GM11168 (cell line): ENCODE measurements at regions not wholly inside any gene's neighbourhood (a gene's known extent, or its start where the extent isn't known, plus 50 kb on each side); places are given as distances from the start of the nearest gene placed in this dataset.

ENCODE experiments used
- in situ Hi-C: fragments of 300-500 bp; cut with MboI; formaldehyde crosslinking; loops from one replicate; pipeline ENCODE4 v1.12.0; 2022; ENCODE audit warnings: low sequenced_read_pairs; ENCODE audit not compliant: unreplicated experiment

DNA sequence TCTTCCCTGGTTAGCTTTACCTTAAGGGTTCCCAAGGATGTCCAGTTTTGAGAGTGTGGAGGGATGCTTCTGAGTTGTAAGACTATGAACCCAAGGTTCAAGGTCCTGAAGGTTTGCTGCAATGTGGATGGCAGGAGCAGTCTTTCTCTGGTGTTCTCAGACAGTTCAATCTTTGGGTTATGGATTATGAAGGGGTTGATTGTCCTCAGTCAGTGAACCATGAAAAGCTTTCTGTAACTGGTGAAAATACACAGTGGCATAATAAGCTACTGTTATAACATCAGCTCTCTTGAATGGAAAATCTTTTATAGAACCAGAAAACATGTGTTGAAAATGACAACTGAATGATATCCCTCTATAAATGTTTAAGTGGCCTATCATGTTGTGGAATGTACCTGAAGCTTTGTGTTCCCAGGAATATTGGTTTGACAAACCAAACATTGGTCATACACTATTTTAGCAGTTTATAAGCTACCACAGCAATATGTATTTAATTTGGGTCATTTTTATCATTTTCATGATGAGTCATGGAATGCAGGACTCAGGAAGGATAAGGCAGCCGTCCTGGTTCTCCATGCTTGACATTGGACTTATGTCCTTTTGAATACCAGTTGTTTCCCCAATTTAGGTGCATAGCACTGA lies 1041.8 kb upstream of the ARRDC3 start:
- in situ Hi-C loops, result no loop called here

DNA sequence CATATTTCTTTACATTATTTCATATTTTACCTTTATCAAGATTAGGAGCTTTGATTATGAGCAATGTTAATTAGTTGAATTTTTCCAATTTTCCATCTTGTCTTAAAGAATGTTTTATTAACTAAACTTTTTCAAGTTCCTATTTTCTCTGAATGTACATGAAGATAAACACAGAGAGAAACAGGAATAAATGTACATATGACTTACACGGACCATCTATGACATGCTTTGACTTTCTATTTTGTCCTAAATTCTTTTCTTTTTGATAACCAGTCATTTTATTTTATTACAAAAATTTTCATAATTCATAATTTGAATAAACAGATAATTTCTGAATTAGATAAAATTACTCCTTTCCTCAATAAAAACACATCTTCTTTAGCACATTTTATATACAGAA lies 1038.8 kb upstream of the ARRDC3 start:
- in situ Hi-C loops, result no loop called here

GRCh38 chr5:92421196-92421595 lies 1038.1 kb upstream of the ARRDC3 start:
- in situ Hi-C loops, result no loop called here

DNA sequence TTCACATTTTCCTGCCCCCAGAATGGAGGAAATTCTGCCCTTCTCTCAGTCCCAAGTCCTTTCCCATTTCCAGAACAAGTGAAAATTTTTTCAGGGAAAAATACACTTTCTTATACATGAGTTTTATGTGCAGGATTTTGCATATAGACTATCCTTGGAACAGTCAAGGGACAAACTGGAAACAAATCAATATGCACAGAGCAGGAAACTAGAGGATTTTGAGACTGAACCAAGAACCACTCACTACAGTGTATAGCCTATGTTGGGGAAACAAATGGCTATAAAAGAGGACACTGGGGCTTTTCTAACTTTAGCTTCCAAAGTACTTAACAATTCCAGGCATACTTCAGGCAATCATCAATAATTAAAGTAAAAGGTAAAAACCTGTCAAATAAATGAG lies 1036.1 kb upstream of the ARRDC3 start:
- in situ Hi-C loops, result no loop called here

DNA sequence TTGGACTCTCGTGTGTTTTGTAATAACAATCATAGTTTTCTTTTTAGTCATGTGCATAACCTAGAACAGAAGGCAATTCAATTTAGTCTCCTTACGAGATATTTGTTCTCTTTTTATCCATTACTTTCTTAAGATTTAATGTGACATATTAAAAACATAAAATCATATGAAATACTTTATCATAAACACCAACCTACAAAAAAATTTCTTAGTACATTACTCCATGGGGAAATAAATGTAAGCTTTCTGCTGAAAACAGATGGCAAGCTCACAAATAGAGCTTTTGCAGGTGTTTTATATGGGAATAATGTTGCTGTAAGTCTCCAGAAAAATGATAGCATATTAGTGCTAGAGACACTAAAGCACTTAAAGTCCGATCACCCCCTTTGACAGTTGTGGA lies 1035.2 kb upstream of the ARRDC3 start:
- in situ Hi-C loops, result no loop called here

- in situ Hi-C loops, result no loop called here
These were observed 1026.0 kb upstream of the ARRDC3 start for GRCh38 chr5:92409134-92409533.

DNA sequence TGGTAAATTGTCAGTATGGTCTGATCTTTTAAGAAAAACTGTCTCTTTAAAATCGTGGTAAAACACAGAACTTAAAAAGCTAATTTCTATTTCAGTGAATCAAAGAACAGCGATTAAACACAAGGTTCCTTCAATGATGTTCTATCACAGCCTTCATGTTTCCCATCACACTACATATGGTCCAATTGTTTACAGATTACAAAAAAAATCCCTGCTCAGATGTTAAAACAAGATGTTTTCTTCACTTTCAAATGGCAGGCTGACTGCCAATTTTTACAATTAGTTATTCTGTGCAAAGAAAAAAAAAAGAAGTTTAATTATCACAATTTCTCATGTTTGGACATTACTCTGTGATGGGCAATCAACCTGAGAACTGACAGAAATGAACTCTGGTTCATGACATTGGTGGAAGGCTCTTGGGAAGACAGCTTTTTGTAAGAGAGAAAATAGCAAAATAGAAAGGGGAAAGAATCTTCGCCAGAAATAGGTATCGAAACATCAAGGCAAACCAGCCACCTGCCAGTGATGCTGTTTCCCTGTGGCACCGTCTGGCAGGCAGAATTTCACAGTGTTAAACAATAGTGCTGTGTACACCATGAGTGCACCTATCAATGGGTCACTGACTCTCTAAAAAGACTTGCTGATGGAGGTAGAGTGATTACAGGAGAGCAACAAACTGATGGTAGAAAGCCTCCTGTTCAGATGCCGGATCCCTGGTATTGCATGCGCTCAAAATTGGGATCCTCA lies 1020.0 kb upstream of the ARRDC3 start:
- in situ Hi-C loops, result no loop called here

GRCh38 chr5:92402045-92402444 lies 1018.9 kb upstream of the ARRDC3 start:
- in situ Hi-C loops, result no loop called here

- in situ Hi-C loops, result no loop called here
These were observed 1018.4 kb upstream of the ARRDC3 start for GRCh38 chr5:92401492-92401891.

DNA sequence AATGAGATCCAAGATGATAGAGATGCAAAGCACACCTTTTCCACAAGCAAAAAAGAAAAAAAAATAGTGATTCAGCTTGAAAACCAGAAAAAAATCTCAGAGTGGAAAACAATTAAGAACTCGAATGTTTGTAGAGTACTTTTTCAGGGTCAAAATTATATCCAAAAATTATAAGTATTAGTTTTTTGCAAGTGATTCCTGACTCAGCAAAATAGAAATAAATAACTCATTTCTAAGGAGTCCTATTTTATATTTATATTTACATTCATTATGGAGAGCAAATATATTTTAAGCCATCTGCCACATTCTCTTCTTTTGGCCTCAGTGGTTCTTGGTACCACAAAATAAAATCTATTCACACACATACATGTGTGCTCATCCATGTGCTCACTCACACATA lies 1011.8 kb upstream of the ARRDC3 start:
- in situ Hi-C loops, result no loop called here

GRCh38 chr5:92390657-92391056 lies 1007.5 kb upstream of the ARRDC3 start:
- in situ Hi-C loops, result no loop called here

DNA sequence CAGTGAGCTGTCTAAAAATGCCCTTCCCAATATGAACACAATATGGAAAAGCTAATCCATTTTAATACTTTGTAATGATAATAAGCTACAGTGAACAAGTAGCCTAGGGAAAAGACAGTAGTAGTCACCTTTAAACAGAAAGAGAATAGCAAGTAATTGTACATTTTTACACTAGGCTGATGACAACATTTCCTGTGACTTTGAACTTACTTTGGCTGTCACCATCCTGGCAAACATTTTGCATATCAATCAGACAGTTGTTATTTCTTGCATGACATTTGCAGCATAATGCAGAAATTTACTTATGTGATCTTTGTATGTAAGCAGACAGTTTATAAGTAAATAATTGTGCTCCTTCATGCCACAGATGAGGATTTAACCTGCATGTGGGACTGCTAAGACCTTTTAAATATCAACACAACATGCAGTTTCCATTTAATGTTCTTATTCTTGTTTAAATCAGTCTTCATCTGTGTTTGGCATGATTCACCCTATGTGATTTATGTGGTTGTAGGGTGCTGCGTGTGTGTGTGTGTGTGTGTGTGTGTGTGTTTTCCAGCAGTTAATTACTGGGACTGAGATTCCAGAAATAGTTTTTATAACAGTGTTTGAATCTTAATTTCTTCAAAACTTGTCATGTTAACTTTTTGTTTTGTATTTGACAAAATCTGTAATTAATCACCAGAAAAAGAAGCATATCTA lies 997.1 kb upstream of the ARRDC3 start:
- in situ Hi-C loops, result no loop called here

DNA sequence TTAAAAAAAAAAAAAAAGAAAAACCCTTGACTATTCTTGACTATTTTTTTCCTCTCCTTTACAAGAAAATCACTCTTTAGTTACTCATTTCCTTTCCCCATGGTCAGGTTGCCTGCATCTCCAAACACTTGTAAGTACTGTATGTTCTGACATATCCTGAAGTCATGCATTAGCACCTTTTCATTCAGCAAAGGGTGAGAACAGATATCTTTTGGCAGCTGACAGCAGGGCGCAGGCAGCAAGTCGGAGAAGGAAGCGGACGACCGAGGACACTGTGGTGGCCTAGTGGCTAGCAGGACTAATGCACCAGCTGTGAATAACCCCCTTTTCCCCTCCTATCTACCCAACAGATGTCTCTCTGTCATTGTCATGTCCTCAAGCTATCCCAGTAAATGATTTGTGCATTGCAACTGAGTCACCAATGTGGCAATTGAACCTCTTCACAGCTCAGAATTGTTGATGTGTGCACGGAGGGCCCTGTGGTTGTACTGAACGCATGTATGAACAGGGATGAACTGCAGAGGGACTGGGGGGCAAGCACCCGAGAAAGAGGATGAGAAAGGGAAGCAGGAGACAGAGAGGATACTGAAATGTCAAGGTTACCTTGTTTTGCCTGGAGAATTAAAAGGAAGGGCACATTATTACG lies 996.0 kb upstream of the ARRDC3 start:
- in situ Hi-C loops, result no loop called here

DNA sequence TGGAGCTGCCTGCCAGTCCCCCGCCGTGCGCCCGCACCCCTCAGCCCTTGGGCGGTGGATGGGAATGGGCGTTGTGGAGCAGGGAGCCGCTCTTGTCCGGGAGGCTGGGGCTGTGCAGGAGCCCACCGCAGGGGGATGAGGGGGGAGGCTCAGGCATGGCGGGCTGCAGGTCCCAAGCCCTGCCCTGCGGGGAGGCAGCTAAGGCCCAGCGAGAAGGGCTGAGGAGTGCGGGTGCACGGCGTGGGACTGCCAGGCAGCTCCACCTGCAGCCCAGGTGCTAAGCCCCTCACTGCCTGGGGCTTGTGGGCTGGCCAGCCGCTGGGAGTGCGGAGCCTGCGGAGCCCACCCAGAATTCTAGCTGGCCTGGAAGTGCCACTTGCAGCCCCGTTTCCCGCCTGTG lies 991.7 kb upstream of the ARRDC3 start:
- in situ Hi-C loops, result no loop called here

- in situ Hi-C loops, result no loop called here
These were observed 989.6 kb upstream of the ARRDC3 start for GRCh38 chr5:92372766-92373165.

- in situ Hi-C loops, result no loop called here
These were observed 988.7 kb upstream of the ARRDC3 start for GRCh38 chr5:92371889-92372235.

DNA sequence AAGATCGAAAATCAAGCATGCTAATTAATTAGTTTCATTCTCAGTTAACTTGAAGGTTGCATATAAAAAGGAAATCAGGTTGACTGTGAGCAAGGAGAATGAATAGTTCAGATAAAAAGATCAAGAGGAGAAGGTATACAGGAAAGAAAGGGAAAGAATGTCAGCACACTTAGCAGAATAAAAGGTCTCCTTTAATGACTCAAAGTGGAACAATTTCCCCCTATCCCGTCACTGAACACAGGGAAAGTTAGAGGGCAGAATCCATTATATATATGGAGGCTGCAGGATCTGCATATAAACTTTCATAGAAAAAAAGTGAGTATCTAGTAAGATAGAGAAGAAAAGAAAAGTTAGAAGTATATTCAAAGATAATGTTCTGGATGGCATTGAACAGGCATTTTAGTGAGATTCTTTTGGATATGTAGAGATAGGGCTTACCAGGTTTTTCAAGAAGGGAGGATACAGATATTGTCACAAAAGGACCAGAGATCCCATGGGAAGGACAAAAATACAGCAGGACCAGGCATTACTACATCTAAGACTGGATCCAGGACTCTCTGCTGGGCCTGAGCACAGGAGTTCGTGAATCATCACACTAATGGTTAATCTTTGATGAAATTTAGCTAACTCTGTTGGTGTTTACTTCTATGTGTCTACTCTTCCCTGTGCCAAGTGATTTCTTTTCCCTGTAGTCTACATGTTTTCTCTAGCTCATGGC lies 988.2 kb upstream of the ARRDC3 start:
- in situ Hi-C loops, result no loop called here

- in situ Hi-C loops, result no loop called here
These were observed 986.9 kb upstream of the ARRDC3 start for GRCh38 chr5:92370032-92370431.

DNA sequence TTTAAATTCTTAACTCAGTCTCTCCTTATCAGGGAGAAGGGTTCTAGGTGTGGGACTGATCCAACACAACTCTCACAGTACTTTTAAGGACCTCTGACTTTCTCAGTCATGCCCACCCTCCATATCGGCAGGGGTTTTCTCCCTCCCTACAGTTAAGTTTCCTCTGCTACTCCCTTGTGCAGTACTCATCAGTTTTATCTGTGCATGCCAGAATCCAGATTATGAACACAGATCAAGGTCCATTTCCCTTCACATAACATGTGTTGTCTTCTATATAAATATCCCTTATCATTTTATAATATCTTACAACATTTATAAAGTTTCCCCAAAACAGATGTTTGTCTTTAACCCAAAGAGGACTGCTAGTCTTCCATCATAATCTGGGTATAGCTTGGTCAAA lies 986.5 kb upstream of the ARRDC3 start:
- in situ Hi-C loops, result no loop called here

GRCh38 chr5:92364986-92365550 lies 982.0 kb upstream of the ARRDC3 start:
- in situ Hi-C loops, result no loop called here
